ENCODE measurements at regions not wholly inside any gene's neighbourhood (a gene's known extent, or its start where the extent isn't known, plus 50 kb on each side); places are given as distances from the start of the nearest gene placed in this dataset.
"Not testable (repeated sequence)": the region's sequence is repeated elsewhere in the genome, so short reads cannot be mapped to it uniquely, and the experiment has no call there.

DNA sequence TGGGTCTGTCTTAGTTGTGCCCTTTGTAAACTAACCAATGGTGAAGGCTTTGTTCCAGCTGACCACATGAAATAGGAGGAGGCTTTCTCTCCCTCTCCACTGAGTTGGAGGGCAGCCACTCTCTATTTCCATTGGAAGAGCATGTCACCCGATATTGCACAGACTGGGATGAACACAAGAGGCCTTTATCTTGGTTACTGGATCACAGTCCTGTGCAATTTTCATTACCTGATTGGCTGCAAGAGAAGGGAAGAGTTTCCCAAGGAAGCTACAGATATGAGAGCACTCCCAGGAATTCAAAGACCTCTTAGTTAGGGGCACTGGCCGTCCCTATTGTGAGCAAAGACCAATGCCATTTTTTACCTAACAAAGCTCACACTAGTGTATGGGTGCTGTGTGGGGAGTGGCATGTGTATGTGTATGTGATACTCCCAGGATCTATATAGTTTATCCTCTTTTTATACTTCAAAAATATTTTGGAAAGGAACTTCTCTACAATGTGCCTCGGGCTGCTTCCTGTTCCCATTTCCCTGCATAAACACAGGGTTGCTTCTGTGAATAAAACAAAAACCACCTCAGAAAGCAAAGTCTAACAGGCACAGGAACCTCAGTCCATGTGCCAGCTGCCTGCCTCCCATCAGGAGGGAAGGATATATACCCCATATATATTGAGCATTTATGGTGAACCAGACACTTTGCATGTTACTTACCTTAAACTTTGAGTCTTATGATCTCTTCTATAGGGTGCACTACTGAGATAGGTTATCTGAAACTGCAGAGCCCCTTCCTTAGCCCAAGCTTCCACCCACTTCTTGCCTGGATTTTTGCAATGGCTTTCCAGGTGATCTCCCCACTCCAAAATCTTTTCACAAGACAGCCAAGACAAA, 126.5 kb downstream of the RASSF10 start:
- TF ChIP-seq, protein P1, sequence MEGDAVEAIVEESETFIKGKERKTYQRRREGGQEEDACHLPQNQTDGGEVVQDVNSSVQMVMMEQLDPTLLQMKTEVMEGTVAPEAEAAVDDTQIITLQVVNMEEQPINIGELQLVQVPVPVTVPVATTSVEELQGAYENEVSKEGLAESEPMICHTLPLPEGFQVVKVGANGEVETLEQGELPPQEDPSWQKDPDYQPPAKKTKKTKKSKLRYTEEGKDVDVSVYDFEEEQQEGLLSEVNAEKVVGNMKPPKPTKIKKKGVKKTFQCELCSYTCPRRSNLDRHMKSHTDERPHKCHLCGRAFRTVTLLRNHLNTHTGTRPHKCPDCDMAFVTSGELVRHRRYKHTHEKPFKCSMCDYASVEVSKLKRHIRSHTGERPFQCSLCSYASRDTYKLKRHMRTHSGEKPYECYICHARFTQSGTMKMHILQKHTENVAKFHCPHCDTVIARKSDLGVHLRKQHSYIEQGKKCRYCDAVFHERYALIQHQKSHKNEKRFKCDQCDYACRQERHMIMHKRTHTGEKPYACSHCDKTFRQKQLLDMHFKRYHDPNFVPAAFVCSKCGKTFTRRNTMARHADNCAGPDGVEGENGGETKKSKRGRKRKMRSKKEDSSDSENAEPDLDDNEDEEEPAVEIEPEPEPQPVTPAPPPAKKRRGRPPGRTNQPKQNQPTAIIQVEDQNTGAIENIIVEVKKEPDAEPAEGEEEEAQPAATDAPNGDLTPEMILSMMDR (IDR thresholded peaks at IDR 0.05; ENCODE audit: low read depth, low read length) = no peak
- DNase-seq (ENCODE audit: extremely low read depth, low read depth) = peak; percentile 30

GRCh38 chr11:13136272-13136596, 127.1 kb downstream of the RASSF10 start:
- TF ChIP-seq, protein P1 (IDR thresholded peaks at IDR 0.05; ENCODE audit: low read depth, low read length) = no peak
- no peak for DNase-seq (ENCODE audit: extremely low read depth, low read depth)

DNA sequence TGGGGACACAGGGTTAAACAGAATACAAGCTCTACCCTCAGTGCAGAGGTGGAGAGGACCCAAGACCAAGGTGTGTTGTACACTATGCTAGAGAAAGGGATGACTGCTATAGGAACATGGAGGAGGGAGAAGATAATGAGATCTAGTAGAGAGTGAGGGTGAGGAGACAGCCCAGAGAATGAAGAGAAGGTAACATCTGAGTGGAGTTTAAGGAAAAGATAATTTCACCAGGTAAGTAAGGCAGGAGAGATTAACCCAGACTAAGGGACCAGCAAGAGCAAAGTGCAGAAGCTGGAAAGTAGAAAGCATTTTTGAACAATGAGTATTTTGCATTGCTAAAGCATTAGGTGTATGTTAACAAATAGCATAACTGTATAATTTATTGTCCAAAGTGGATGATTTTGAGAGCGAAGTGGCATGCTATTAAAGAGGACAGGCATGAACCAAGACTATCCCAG, 128.8 kb downstream of the RASSF10 start:
- DNase-seq (ENCODE audit: extremely low read depth, low read depth) = no peak
- TF ChIP-seq, protein P1 (IDR thresholded peaks at IDR 0.05; ENCODE audit: low read depth, low read length) = no peak

DNA sequence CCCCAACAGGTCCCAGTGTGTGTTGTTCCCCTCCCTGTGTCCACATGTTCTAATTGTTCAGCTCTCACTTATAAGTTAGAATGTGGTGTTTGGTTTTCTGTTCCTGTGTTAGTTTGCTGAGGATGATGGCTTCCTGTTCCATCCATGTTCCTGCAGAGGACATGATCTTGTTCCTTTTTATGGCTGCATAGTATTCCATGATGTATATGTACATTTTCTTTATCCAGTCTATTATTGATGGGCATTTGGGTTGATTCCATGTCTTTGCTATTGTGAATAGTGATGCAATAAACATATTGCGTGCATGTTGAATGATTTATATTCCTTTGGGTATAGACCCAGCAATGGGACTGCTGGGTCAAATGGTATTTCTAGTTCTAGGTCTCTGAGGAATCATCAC, 130.0 kb downstream of the RASSF10 start:
- DNase-seq (ENCODE audit: extremely low read depth, low read depth) = not testable (repeated sequence)

- TF ChIP-seq, protein P1 (IDR thresholded peaks at IDR 0.05; ENCODE audit: low read depth, low read length) = no peak
Observed at GRCh38 chr11:13140028-13140870, 131.1 kb downstream of the RASSF10 start.

DNA sequence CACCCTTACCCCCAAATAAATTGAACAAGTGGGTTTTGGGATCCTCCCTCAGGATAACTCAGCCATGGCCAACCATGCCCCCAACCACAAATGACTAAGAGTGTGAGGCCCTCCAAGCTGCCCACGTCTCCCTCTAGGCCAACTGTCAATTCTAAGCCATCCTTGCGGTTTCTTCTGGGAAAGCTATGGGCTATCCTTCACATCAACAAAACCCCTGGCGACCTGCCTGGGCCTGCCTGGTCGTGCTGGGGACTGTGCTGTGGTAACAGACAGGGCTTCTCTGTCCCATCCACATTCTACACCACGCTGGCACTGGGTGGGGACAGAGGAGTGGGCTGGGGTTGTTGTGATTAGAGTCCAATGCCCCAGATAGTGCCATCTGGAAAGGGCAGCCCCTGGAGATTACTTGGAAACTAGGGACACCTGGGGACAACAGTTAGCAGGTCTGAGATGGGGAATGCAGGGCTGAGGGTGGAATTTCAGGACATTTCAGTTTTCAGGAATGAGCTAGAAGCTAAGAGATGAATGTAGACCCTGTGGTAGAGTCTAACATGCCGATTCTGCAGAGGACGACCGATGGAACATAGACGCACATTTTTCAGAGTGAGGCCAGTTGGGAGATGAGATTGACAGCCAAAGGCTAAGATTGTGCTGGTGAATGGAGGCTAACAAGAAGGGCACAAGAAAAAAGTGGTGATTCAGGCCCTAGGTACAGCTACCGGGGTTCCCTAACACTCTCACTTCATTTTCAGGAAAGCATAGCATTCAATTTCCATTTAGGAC, 131.9 kb downstream of the RASSF10 start:
- TF ChIP-seq, protein P1 (IDR thresholded peaks at IDR 0.05; ENCODE audit: low read depth, low read length) = no peak
- DNase-seq (ENCODE audit: extremely low read depth, low read depth) = no peak

More at GRCh38 chr11:13140028-13140870, 131.1 kb downstream of the RASSF10 start:
- DNase-seq (ENCODE audit: extremely low read depth, low read depth) = no peak
